Skeletal muscle satellite cell (primary cell): ENCODE measurements at regions not wholly inside any gene's neighbourhood (a gene's known extent, or its start where the extent isn't known, plus 50 kb on each side); places are given as distances from the start of the nearest gene placed in this dataset.

Experiments
- H3K27me3 ChIP-seq: 2 replicates; pipeline ENCODE4 v1.7.0; 2013; ENCODE audit warnings: low read length; ENCODE audit not compliant: control insufficient read depth, insufficient read depth
- H3K36me3 ChIP-seq: 2 replicates; pipeline ENCODE4 v1.7.0; 2013; ENCODE audit warnings: mild to moderate bottlenecking, control low read depth, low read length; ENCODE audit not compliant: insufficient read depth
- H3K4me1 ChIP-seq: 2 replicates; pipeline ENCODE4 v1.7.0; 2013; ENCODE audit warnings: low read length; ENCODE audit not compliant: control insufficient read depth, insufficient read depth
- H3K4me2 ChIP-seq: 2 replicates; pipeline ENCODE4 v1.7.0; 2013; ENCODE audit warnings: mild to moderate bottlenecking, low read length
- H3K4me3 ChIP-seq: 2 replicates; pipeline ENCODE4 v1.7.0; 2013; ENCODE audit warnings: low read length
- H3K9ac ChIP-seq: 2 replicates; pipeline ENCODE4 v1.7.0; 2013; ENCODE audit warnings: mild to moderate bottlenecking, low read depth, low read length, moderate library complexity
- H3K9me3 ChIP-seq: replicated peaks from 2 replicates; pipeline ENCODE4 v1.7.0; 2013; ENCODE audit warnings: mild to moderate bottlenecking, control low read depth, low read length

DNA sequence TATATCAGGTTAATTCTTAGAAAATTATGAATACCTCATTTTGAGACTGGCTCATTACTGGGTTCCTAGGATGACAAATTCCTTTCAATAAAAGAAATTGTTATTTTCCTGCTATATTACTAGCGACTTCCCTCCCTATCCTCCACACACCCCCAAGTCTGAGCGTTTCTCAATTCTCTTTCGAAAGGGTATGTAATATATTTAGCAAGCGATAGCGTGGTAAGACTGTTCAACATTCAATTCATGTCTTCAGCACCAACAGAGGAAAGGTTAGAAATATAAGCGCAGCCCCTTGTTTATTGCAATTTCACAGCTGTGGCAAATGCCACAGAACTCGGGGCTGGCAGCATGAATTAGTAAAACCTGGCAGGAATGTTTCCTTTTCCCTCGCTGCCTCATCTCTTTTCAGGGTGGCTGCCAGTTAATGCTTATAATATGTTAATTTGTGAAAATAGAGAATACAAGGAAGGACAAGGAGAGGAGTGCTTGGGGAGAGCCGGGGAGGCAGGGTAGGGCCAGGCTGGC is 152.7 kb upstream of the TBCA start:
- Histone ChIP-seq H3K36me3 (no peaks in the 10 kb centered on the region), H3K4me3 (no peak overlapping the region), H3K9ac (no peak overlapping the region), H3K9me3 (no peaks in the 10 kb centered on the region), H3K4me1 (no peaks in the 10 kb centered on the region), H3K27me3 (peaks cover 55% of the 10 kb centered on the region), H3K4me2 (no peak overlapping the region)

DNA sequence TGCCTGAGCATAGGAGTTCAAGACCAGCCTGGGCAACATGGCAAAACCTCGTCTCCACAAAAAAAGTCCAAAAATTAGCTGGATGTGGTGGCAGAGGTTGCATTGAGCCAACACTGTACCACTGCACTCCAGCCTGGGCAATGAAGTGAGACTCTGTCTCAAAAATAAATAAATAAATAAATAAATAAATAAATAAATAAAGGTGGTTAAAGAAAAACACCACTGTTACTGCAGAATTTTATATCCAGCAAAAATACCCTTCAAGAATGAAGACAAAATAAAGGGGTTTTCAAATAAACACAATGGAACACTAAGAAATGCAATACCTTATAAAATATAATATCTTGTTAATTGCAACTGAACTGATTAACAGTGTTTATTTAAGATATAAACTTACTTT is 150.2 kb upstream of the TBCA start:
- Histone ChIP-seq H3K9me3 (no peaks in the 10 kb centered on the region), H3K4me2 (no peak overlapping the region), H3K9ac (no peak overlapping the region), H3K4me3 (no peak overlapping the region), H3K27me3 (peaks cover 54% of the 10 kb centered on the region), H3K4me1 (no peaks in the 10 kb centered on the region), H3K36me3 (no peaks in the 10 kb centered on the region)

DNA sequence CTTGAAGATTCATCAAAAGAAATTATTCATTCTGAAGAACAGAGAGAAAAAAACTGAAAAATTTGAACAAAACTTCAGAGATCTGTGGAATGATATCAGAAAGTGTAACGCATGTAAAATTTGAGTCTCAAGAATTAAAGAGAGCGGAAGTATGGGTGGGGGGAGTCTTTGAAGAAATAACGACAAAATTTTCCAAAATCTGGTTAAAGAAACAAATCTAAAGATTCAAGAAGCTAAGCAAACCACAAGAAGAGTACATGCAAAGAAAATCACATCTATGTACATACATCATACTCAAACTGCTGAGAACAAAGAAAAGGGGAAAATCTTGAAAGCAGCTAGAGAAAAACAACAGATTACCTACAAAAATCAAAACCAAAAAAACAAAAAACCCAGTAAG is 149.4 kb upstream of the TBCA start:
- Histone ChIP-seq H3K36me3 (no peaks in the 10 kb centered on the region), H3K27me3 (peaks cover 52% of the 10 kb centered on the region), H3K4me1 (no peaks in the 10 kb centered on the region), H3K4me3 (no peak overlapping the region), H3K9me3 (no peaks in the 10 kb centered on the region), H3K9ac (no peak overlapping the region), H3K4me2 (no peak overlapping the region)

DNA sequence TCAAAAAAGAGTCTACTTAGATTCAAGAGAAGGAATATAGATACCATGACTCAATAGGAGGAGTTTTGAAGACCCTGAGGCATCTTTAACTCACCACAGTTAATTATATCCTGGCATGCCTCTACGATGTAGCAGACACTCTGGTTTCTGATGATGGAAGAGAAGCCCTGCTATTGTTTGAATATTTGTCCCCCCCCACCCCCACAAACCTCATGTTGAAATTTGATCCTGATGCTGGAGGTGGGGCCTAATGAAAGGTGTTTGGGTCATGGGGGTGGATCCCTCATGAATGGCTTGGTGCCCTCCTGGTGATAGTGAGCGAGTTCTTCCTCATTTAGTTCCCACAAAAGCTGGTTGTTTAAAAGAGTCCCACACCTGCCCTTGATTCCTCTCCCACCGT is 147.9 kb upstream of the TBCA start:
- Histone ChIP-seq H3K4me3 (no peak overlapping the region), H3K27me3 (peaks cover 53% of the 10 kb centered on the region), H3K36me3 (no peaks in the 10 kb centered on the region), H3K9ac (no peak overlapping the region), H3K4me2 (no peak overlapping the region), H3K4me1 (no peaks in the 10 kb centered on the region), H3K9me3 (no peaks in the 10 kb centered on the region)

DNA sequence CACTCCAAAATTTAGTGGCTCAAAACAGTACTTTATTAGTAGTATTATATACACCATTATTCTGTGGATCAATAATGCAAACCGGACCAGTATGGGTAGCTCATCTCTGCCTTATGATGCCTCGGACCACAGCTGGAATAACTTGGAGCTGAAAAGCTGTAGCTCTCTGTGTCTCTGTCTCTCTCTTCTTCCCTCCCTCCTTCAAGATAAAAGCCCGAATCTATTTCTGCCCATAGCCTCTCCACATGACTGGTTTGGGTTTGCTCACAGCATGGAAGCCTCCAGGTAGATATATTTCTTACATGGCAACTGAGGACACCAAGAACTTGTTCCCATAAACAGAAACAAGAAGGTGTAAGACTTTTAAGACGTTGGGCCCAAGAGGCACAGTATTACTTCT is 147.5 kb upstream of the TBCA start:
- Histone ChIP-seq H3K4me2 (no peak overlapping the region), H3K9me3 (no peaks in the 10 kb centered on the region), H3K4me3 (no peak overlapping the region), H3K36me3 (no peaks in the 10 kb centered on the region), H3K27me3 (peaks cover 52% of the 10 kb centered on the region), H3K4me1 (no peaks in the 10 kb centered on the region), H3K9ac (no peak overlapping the region)

DNA sequence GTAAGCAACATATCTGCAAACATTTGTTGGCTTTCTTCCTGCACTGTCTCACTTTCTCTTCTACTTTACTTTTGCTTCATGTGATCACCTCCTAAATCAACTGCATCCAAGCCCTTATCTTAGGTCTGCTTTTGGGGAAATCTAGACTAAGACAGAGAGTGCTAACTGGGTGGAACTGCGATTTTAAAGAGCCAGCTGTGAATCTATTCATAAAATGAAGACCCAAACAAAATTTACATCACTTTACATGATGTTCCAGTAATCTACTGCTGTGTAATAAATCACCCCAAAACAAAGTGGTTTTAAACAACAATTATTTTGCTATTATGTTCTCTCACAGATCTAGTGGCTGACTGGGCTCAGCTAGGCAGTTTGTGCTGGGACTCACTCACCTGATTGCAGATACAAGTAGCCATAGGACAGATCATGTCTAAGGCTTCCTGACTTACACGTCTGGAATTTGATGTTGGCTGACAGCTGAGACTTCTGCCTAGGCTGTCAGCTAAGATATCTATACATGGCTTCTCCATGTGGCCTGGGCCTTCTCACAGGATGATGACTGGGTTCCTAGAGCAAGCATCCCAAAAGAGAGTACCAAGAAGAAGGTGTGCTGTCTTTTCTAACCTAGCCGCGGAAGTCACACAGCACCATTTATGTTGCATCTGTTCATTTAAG is 145.1 kb upstream of the TBCA start:
- Histone ChIP-seq H3K36me3 (no peaks in the 10 kb centered on the region), H3K27me3 (peaks cover 44% of the 10 kb centered on the region), H3K9ac (no peak overlapping the region), H3K4me1 (no peaks in the 10 kb centered on the region), H3K4me2 (no peak overlapping the region), H3K4me3 (no peak overlapping the region), H3K9me3 (no peaks in the 10 kb centered on the region)

DNA sequence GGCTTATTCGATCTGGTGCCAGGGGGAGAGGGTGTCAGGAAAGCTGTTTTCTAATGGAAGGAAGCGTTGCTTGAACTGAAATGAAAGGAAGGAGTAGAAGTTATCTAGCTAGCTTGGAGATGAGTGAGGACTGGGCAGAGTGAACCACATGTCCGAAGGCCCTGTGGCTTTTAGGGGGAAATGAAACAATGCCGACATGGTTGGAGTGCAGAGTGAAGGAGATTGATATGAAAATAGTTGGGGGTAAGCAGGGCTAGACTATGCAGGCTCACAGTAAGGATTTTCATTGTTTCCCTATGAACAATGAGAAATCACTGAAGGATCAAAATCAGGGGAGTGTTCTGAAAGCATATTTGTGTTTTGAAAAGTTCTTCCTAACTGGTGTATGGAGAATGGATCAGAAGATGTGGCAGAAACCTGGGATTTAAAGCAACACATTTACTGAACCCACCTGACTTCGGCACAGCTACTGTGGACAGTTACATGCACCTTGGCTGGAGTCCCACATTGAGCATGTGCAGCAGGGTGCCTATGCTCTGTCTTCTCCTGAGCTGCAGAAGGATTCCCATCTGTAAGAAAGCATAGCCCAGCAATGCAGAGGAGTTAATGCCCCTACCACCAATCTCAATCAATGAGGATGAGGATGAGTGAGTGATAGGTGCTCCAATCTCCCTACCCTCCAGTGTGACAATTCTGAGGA is 144.4 kb upstream of the TBCA start:
- Histone ChIP-seq H3K36me3 (no peaks in the 10 kb centered on the region), H3K9ac (no peak overlapping the region), H3K4me2 (no peak overlapping the region), H3K27me3 (peaks cover 42% of the 10 kb centered on the region), H3K9me3 (no peaks in the 10 kb centered on the region), H3K4me3 (no peak overlapping the region), H3K4me1 (no peaks in the 10 kb centered on the region)

DNA sequence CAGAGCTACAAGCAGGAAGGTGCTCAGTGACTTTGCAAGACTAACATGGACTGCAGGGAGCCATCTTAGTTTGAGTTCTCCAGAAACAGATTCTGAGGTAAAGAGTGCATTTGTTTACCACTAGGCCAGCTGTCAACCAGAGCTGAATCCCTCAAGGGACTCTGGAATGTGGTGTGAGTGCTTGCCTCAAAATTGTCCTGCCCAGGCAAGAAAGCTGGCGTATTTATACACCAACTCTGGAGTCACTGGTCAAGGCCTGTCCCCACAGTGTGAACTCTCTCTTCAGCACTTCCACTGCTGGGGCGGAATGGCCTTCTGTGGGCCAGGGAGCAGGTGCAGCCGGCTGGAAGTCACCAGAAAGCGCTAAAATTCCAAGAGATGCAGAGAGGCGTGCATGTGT is 139.2 kb upstream of the TBCA start:
- H3K4me3 ChIP-seq = no peak overlapping the region
- H3K36me3 ChIP-seq = no peaks in the 10 kb centered on the region
- peaks cover 57% of the 10 kb centered on the region for H3K27me3 ChIP-seq
- H3K9ac ChIP-seq = no peak overlapping the region
- H3K4me1 ChIP-seq = no peaks in the 10 kb centered on the region
- no peaks in the 10 kb centered on the region for H3K9me3 ChIP-seq
- no peak overlapping the region for H3K4me2 ChIP-seq

DNA sequence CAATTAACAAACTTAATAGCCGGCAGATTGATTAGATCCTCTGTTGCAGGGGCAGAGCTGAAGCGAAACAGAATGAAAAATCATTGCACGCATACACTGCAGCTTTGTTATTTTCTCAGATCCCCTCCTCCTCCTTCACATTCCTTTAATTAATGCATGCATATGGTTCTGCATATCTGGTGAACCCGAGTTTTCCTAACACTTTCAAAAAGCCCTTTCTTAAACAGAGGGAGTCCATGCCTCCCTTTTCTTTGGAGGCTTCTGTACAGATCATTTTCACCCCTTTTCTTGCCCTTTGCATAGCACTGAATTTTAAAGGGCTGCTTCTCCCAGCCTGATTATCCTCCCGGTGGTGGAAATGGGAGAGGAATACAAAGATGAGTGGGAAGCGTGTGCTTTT is 136.6 kb upstream of the TBCA start:
- no peak overlapping the region for H3K9ac ChIP-seq
- no peak overlapping the region for H3K4me2 ChIP-seq
- no peaks in the 10 kb centered on the region for H3K9me3 ChIP-seq
- peaks cover 37% of the 10 kb centered on the region for H3K27me3 ChIP-seq
- H3K36me3 ChIP-seq = no peaks in the 10 kb centered on the region
- no peaks in the 10 kb centered on the region for H3K4me1 ChIP-seq
- no peak overlapping the region for H3K4me3 ChIP-seq

DNA sequence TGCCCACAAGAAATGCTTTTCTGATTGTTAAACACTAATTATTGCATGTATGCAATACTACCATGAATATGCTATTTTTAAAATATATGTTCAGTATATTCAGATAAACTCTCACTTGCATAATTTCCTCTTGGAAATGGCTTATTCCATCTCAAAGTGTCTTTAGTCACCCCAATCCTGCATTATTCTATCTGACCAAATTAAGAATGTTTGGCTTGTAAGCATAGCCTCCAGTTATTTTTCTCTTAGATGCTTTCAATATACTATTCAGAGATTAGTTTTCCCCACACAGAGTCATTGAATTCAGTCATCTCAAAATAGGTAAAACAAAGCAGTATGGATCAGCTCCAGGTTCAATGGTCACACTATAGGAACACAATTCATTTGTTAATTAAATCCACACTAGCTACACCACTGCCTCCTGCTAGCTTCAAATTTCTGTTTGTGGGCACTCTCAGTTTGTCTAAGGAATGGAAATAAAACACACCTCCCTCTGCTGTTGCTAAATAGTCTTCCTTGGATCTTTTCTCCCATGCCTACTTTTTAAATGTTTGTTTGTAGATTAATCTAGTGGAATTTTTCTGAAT is 134.6 kb upstream of the TBCA start:
- no peaks in the 10 kb centered on the region for H3K9me3 ChIP-seq
- no peaks in the 10 kb centered on the region for H3K36me3 ChIP-seq
- H3K4me2 ChIP-seq = no peak overlapping the region
- H3K4me1 ChIP-seq = no peaks in the 10 kb centered on the region
- H3K9ac ChIP-seq = no peak overlapping the region
- no peak overlapping the region for H3K4me3 ChIP-seq
- peaks cover 37% of the 10 kb centered on the region for H3K27me3 ChIP-seq

DNA sequence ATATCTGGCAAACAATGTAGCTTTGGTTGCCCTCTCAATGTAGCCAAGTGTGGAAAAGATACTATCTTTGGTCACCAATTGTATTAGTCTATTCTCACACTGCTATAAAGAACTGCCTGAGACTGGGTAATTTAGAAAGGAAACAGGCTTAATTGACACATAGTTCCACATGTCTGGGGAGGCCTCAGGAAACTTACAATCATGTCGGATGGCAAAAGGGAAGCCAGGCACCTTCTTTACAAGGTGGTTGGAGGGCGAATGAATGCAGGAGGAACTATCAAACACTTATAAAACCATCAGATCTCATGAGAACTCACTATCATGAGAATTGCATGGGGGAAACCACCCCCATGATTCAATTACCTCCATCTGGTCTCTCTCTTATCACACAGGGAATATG is 133.1 kb upstream of the TBCA start:
- Histone ChIP-seq H3K27me3 (peaks cover 44% of the 10 kb centered on the region), H3K4me3 (no peak overlapping the region), H3K9ac (no peak overlapping the region), H3K4me1 (no peaks in the 10 kb centered on the region), H3K4me2 (no peak overlapping the region), H3K9me3 (no peaks in the 10 kb centered on the region), H3K36me3 (no peaks in the 10 kb centered on the region)
